ENCODE measurements at regions not wholly inside any gene's neighbourhood (a gene's known extent, or its start where the extent isn't known, plus 50 kb on each side); places are given as distances from the start of the nearest gene placed in this dataset.

- no peaks in the 10 kb centered on the region for H3F3A ChIP-seq (ENCODE audit: insufficient read depth, low read length, poor library complexity, severe bottlenecking)
- H3K79me2 ChIP-seq (replicated peaks; ENCODE audit: insufficient read depth, low read length), result no peaks in the 10 kb centered on the region
- no peaks in the 10 kb centered on the region for H4K20me1 ChIP-seq (ENCODE audit: insufficient read depth)
- H3K9ac ChIP-seq (ENCODE audit: low read length), result no peak overlapping the region
- no peak overlapping the region for H3K4me3 ChIP-seq (ENCODE audit: low read length)
- no peaks in the 10 kb centered on the region for H3K27me3 ChIP-seq (ENCODE audit: insufficient read depth, low read depth, low read length)
- no peak overlapping the region for H2AFZ ChIP-seq (ENCODE audit: low read depth, low read length)
- H3K27ac ChIP-seq (ENCODE audit: low read length), result no peak overlapping the region
- no peaks in the 10 kb centered on the region for H3K36me3 ChIP-seq (ENCODE audit: insufficient read depth, low read length)
- H3K4me2 ChIP-seq (ENCODE audit: low read length), result no peak overlapping the region
- no peaks in the 10 kb centered on the region for H3K9me3 ChIP-seq (ENCODE audit: low read length)
- H3K9me2 ChIP-seq (ENCODE audit: insufficient read depth, low read length), result no peaks in the 10 kb centered on the region
- TF ChIP-seq RAD21 (conservative IDR thresholded peaks at IDR 0.05) (no peak), CTCF (IDR thresholded peaks at IDR 0.05; ENCODE audit: poor library complexity, severe bottlenecking) (no peak), TAF1 (IDR thresholded peaks at IDR 0.05; ENCODE audit: low read depth) (no peak), EZH2 (IDR thresholded peaks at IDR 0.05; ENCODE audit: borderline replicate concordance, insufficient read depth, low read length, poor library complexity, severe bottlenecking) (no peak), POLR2AphosphoS5 (IDR thresholded peaks at IDR 0.05) (no peak), SMC3 (conservative IDR thresholded peaks at IDR 0.05; ENCODE audit: poor library complexity) (no peak), REST (IDR thresholded peaks at IDR 0.05; ENCODE audit: borderline replicate concordance) (no peak), EP300 (conservative IDR thresholded peaks at IDR 0.05; ENCODE audit: poor library complexity, severe bottlenecking) (no peak), MXI1 (conservative IDR thresholded peaks at IDR 0.05; ENCODE audit: poor library complexity, severe bottlenecking) (no peak)
Observed at GRCh38 chr1:234934611-234935033, 194.0 kb downstream of the TOMM20 start.

DNA sequence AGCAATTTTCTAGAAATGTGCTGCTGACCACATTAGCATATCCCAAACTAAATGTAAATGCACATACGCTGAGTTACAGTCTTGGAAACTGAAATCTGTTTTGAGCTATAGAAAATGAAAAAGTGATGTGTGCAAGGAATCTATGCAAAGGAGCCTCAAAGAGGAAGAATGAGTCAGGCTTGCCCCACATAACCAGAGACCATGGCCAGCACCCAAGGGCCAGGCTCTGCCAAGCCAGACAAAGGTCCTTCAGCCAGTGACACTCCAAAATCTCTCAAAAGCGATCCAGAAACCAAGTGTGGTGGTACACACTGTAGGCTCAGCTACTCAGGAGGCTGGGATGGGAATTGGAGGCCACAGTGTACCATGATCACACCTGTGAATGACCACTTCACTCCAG, 195.2 kb downstream of the TOMM20 start:
- no peak overlapping the region for H3K9ac ChIP-seq (ENCODE audit: low read length)
- H3K36me3 ChIP-seq (ENCODE audit: insufficient read depth, low read length), result no peaks in the 10 kb centered on the region
- no peaks in the 10 kb centered on the region for H3K27me3 ChIP-seq (ENCODE audit: insufficient read depth, low read depth, low read length)
- no peak overlapping the region for H2AFZ ChIP-seq (ENCODE audit: low read depth, low read length)
- no peak overlapping the region for H3K4me3 ChIP-seq (ENCODE audit: low read length)
- H3K9me2 ChIP-seq (ENCODE audit: insufficient read depth, low read length), result no peaks in the 10 kb centered on the region
- H3K4me2 ChIP-seq (ENCODE audit: low read length), result no peak overlapping the region
- no peak overlapping the region for H3K27ac ChIP-seq (ENCODE audit: low read length)
- no peaks in the 10 kb centered on the region for H4K20me1 ChIP-seq (ENCODE audit: insufficient read depth)
- no peaks in the 10 kb centered on the region for H3K79me2 ChIP-seq (replicated peaks; ENCODE audit: insufficient read depth, low read length)
- TF ChIP-seq TAF1 (IDR thresholded peaks at IDR 0.05; ENCODE audit: low read depth) (no peak), SMC3 (conservative IDR thresholded peaks at IDR 0.05; ENCODE audit: poor library complexity) (no peak), EZH2 (IDR thresholded peaks at IDR 0.05; ENCODE audit: borderline replicate concordance, insufficient read depth, low read length, poor library complexity, severe bottlenecking) (no peak), CTCF (IDR thresholded peaks at IDR 0.05; ENCODE audit: poor library complexity, severe bottlenecking) (no peak), REST (IDR thresholded peaks at IDR 0.05; ENCODE audit: borderline replicate concordance) (no peak), RAD21 (conservative IDR thresholded peaks at IDR 0.05) (no peak)
- no peaks in the 10 kb centered on the region for H3F3A ChIP-seq (ENCODE audit: insufficient read depth, low read length, poor library complexity, severe bottlenecking)
- H3K9me3 ChIP-seq (ENCODE audit: low read length), result no peaks in the 10 kb centered on the region

Data from neural cell (in vitro differentiated cells).